Stimulated activated CD4-positive, alpha-beta T cell treated with anti-CD3 and anti-CD28 coated beads, Interleukin-15, amount 100 ng/mL, for 24 hours (primary cell): ENCODE measurements at regions not wholly inside any gene's neighbourhood (a gene's known extent, or its start where the extent isn't known, plus 50 kb on each side); places are given as distances from the start of the nearest gene placed in this dataset.

Experiments
- DNase-seq: peaks from one replicate; pipeline ENCODE4 v3.0.0-alpha.2; 2020

GRCh38 chr2:7476371-7476770, 559.2 kb downstream of the RNF144A start:
- DNase-seq, result no peak

GRCh38 chr2:7479603-7480002, 562.4 kb downstream of the RNF144A start:
- no peak for DNase-seq

GRCh38 chr2:7480431-7480830, 563.2 kb downstream of the RNF144A start:
- DNase-seq, result no peak

GRCh38 chr2:7490672-7491071, 573.5 kb downstream of the RNF144A start:
- DNase-seq, result no peak

GRCh38 chr2:7492719-7493118, 575.5 kb downstream of the RNF144A start:
- no peak for DNase-seq

- DNase-seq, result no peak
These were observed 580.0 kb downstream of the RNF144A start for GRCh38 chr2:7497178-7497577.

GRCh38 chr2:7499018-7499417, 581.8 kb downstream of the RNF144A start:
- DNase-seq, result no peak

GRCh38 chr2:7502336-7502735, 585.1 kb downstream of the RNF144A start:
- no peak for DNase-seq

GRCh38 chr2:7508296-7508943, 591.2 kb downstream of the RNF144A start:
- no peak for DNase-seq

GRCh38 chr2:7510353-7510752, 593.1 kb downstream of the RNF144A start:
- DNase-seq, result no peak

GRCh38 chr2:7513834-7514233, 596.6 kb downstream of the RNF144A start:
- no peak for DNase-seq

- no peak for DNase-seq
These were observed 598.1 kb downstream of the RNF144A start for GRCh38 chr2:7515327-7515726.

- DNase-seq, result no peak
These were observed 599.4 kb downstream of the RNF144A start for GRCh38 chr2:7516484-7517063.

GRCh38 chr2:7517088-7517487, 599.9 kb downstream of the RNF144A start:
- peak; percentile 34 for DNase-seq

GRCh38 chr2:7517851-7518250, 600.6 kb downstream of the RNF144A start:
- no peak for DNase-seq

GRCh38 chr2:7523481-7524120, 606.4 kb downstream of the RNF144A start:
- peak; percentile 30 for DNase-seq

GRCh38 chr2:7524195-7524594, 607.0 kb downstream of the RNF144A start:
- no peak for DNase-seq

GRCh38 chr2:7525746-7526145, 608.5 kb downstream of the RNF144A start:
- no peak for DNase-seq

- DNase-seq, result no peak
These were observed 610.0 kb downstream of the RNF144A start for GRCh38 chr2:7527165-7527722.

GRCh38 chr2:7530001-7530400, 612.8 kb downstream of the RNF144A start:
- no peak for DNase-seq

GRCh38 chr2:7539077-7539476, 621.9 kb downstream of the RNF144A start:
- DNase-seq, result no peak

GRCh38 chr2:7539760-7540159, 622.5 kb downstream of the RNF144A start:
- no peak for DNase-seq

- DNase-seq, result peak; percentile 23
These were observed 635.8 kb downstream of the RNF144A start for GRCh38 chr2:7552825-7553570.
